ENCODE measurements at regions not wholly inside any gene's neighbourhood (a gene's known extent, or its start where the extent isn't known, plus 50 kb on each side); places are given as distances from the start of the nearest gene placed in this dataset.

DNA sequence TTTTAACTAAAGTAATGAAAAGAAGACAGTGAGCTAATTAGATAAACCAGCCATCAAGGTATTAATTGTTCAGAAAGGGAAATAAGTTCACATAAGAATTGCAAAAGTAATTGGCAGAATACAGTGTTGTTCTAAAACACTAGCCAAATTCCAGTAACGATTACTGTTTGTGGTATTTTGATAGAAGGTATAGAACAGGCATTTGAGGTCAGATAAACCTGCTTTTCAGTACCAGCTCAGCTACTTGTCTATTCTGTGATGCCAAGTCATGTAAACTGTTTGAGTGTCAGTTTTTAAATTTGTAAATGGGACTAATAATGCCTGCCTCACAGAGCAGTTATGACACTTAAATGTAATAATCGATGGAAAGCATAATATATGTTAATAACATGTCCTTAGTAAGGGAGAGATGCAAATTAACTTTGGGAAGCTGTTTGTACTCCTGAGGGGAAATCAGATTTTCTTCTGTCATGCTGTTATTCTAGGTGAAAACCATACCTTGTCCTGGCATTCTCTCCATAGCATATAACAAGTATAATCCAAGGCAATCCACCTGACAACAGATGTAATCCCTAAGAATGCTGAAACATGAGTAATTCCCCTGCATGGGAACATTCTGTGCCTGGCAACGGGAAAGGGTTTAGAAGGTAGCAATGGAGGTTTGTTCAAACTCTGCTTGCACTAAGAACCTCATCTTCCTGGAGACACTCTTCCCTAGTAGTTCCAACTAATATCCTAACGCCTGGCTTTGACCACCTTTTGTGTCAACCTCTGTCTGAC lies 509.5 kb upstream of the PAPPA start:
- Histone ChIP-seq H2AFZ (ENCODE audit: low read length) (no peak overlapping the region), H3K9me2 (replicated peaks; ENCODE audit: insufficient read depth, low read length) (no peaks in the 10 kb centered on the region), H3K4me3 (ENCODE audit: low read length) (no peak overlapping the region), H3K9me3 (replicated peaks; ENCODE audit: insufficient read depth, low read length) (no peaks in the 10 kb centered on the region), H3K27me3 (replicated peaks; ENCODE audit: insufficient read depth, low read length) (no peaks in the 10 kb centered on the region), H3K36me3 (replicated peaks; ENCODE audit: insufficient read depth, low read length) (no peaks in the 10 kb centered on the region), H3F3A (ENCODE audit: insufficient read depth, low read length) (no peaks in the 10 kb centered on the region), H3K4me2 (ENCODE audit: low read depth, low read length) (no peak overlapping the region), H3K79me2 (ENCODE audit: low read length) (no peaks in the 10 kb centered on the region), H3K4me1 (ENCODE audit: low read length) (no peaks in the 10 kb centered on the region), H3K9ac (ENCODE audit: low read length) (no peak overlapping the region), H3K27ac (ENCODE audit: low read length) (no peak overlapping the region), H4K20me1 (ENCODE audit: insufficient read depth, low read length) (no peaks in the 10 kb centered on the region)
- DNase-seq, result no peak
- TF ChIP-seq, protein P1, sequence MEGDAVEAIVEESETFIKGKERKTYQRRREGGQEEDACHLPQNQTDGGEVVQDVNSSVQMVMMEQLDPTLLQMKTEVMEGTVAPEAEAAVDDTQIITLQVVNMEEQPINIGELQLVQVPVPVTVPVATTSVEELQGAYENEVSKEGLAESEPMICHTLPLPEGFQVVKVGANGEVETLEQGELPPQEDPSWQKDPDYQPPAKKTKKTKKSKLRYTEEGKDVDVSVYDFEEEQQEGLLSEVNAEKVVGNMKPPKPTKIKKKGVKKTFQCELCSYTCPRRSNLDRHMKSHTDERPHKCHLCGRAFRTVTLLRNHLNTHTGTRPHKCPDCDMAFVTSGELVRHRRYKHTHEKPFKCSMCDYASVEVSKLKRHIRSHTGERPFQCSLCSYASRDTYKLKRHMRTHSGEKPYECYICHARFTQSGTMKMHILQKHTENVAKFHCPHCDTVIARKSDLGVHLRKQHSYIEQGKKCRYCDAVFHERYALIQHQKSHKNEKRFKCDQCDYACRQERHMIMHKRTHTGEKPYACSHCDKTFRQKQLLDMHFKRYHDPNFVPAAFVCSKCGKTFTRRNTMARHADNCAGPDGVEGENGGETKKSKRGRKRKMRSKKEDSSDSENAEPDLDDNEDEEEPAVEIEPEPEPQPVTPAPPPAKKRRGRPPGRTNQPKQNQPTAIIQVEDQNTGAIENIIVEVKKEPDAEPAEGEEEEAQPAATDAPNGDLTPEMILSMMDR (IDR thresholded peaks at IDR 0.05; ENCODE audit: low read length), result no peak
- TF ChIP-seq EZH2phosphoT487 (IDR thresholded peaks at IDR 0.05; ENCODE audit: low read length) (no peak), EZH2 (optimal IDR thresholded peaks at IDR 0.05; ENCODE audit: low read depth, low read length) (no peak)

DNA sequence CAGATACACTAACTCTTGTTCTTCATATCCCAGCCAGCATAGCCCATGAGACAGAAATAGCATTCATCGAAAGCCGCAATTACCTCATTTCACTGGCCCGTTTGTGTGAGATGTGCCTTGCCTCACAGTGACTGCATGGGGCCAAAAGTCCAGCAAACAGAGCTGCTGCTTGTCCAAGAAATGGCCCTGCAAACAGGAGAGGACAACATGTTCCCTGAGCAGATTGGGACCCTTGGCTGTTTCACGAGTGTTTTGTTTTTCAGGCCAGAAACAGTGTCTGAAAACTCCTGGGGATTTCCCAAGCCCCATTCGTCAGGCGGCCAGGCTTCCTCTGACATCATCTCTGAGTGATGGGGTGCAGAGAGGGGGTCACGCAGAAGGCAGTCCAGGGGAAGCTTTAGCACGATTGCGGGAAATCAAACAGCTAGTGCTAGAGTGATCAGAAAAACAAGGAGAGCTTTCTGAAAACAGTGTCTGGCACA lies 503.6 kb upstream of the PAPPA start:
- H3K9ac ChIP-seq (ENCODE audit: low read length), result no peak overlapping the region
- H3K27ac ChIP-seq (ENCODE audit: low read length), result no peak overlapping the region

DNA sequence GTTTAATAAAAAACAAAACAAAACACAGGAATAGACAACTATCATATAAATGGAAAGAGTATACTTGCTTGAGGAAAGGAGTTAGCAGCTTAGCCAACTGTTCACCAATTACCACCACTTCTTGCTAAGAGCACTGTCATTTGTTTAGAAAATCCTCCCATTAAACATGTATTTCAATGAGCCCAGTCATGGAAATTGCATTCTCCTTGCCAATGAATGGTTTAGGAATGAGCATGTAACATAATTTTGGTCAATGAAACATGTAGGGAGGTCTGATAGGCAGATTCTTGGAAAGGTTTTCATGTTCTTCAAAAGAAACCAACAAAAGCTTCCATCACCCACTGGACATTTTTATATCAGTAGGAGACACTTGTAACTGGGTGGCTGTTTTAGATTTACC lies 502.8 kb upstream of the PAPPA start:
- Histone ChIP-seq H3K9ac (ENCODE audit: low read length) (no peak overlapping the region), H3K9me2 (replicated peaks; ENCODE audit: insufficient read depth, low read length) (no peaks in the 10 kb centered on the region), H3K27ac (ENCODE audit: low read length) (no peak overlapping the region), H3K4me2 (ENCODE audit: low read depth, low read length) (no peak overlapping the region), H3F3A (ENCODE audit: insufficient read depth, low read length) (no peaks in the 10 kb centered on the region), H3K27me3 (replicated peaks; ENCODE audit: insufficient read depth, low read length) (no peaks in the 10 kb centered on the region), H4K20me1 (ENCODE audit: insufficient read depth, low read length) (no peaks in the 10 kb centered on the region), H3K36me3 (replicated peaks; ENCODE audit: insufficient read depth, low read length) (no peaks in the 10 kb centered on the region), H2AFZ (ENCODE audit: low read length) (no peak overlapping the region), H3K9me3 (replicated peaks; ENCODE audit: insufficient read depth, low read length) (no peaks in the 10 kb centered on the region), H3K4me1 (ENCODE audit: low read length) (no peaks in the 10 kb centered on the region), H3K79me2 (ENCODE audit: low read length) (no peaks in the 10 kb centered on the region), H3K4me3 (ENCODE audit: low read length) (no peak overlapping the region)
- TF ChIP-seq EZH2 (optimal IDR thresholded peaks at IDR 0.05; ENCODE audit: low read depth, low read length) (no peak), EZH2phosphoT487 (IDR thresholded peaks at IDR 0.05; ENCODE audit: low read length) (no peak)
- TF ChIP-seq, protein P1 (IDR thresholded peaks at IDR 0.05; ENCODE audit: low read length), result no peak
- no peak for DNase-seq

More for the DNA sequence above, 503.6 kb upstream of the PAPPA start:
- Histone ChIP-seq H3K36me3 (replicated peaks; ENCODE audit: insufficient read depth, low read length) (no peaks in the 10 kb centered on the region), H3K9me3 (replicated peaks; ENCODE audit: insufficient read depth, low read length) (no peaks in the 10 kb centered on the region), H3K4me3 (ENCODE audit: low read length) (no peak overlapping the region), H3K27me3 (replicated peaks; ENCODE audit: insufficient read depth, low read length) (no peaks in the 10 kb centered on the region), H3K79me2 (ENCODE audit: low read length) (no peaks in the 10 kb centered on the region), H3K4me2 (ENCODE audit: low read depth, low read length) (no peak overlapping the region), H3F3A (ENCODE audit: insufficient read depth, low read length) (no peaks in the 10 kb centered on the region), H2AFZ (ENCODE audit: low read length) (no peak overlapping the region), H3K4me1 (ENCODE audit: low read length) (no peaks in the 10 kb centered on the region), H3K9me2 (replicated peaks; ENCODE audit: insufficient read depth, low read length) (no peaks in the 10 kb centered on the region), H4K20me1 (ENCODE audit: insufficient read depth, low read length) (no peaks in the 10 kb centered on the region)
- TF ChIP-seq EZH2 (optimal IDR thresholded peaks at IDR 0.05; ENCODE audit: low read depth, low read length), result no peak
- no peak for TF ChIP-seq EZH2phosphoT487 (IDR thresholded peaks at IDR 0.05; ENCODE audit: low read length)
- TF ChIP-seq, protein P1 (IDR thresholded peaks at IDR 0.05; ENCODE audit: low read length), result no peak
- no peak for DNase-seq
